Liver (tissue), 3 donors: ENCODE measurements at regions not wholly inside any gene's neighbourhood (a gene's known extent, or its start where the extent isn't known, plus 50 kb on each side); places are given as distances from the start of the nearest gene placed in this dataset.

Source experiments
- ATF3 ChIP-seq: IDR thresholded peaks from 2 replicates; pipeline ENCODE4 v1.6.1; 2016; ENCODE audit warnings: antibody characterized with exemption
- CTCF ChIP-seq: fragments of 150-350 bp; IDR thresholded peaks from 2 replicates; pipeline ENCODE4 v1.5.1; 2017; ENCODE audit warnings: improper control_type of control experiment, low read depth, low read length; ENCODE audit not compliant: missing input control
- GABPA ChIP-seq, 2 donors: IDR thresholded peaks in 1 of 2; conservative IDR thresholded peaks in 1 of 2; 2 replicates each; pipeline ENCODE4 v1.6.1; 2016; ENCODE audit warnings: antibody characterized with exemption in 2 of 2, mild to moderate bottlenecking in 1 of 2, moderate library complexity in 1 of 2
- HNF4A ChIP-seq, 2 donors: conservative IDR thresholded peaks; 2 replicates each; pipeline ENCODE4 v1.6.1; 2016; ENCODE audit warnings: antibody characterized with exemption in 2 of 2, mild to moderate bottlenecking in 2 of 2
- JUND ChIP-seq, 2 donors: IDR thresholded peaks; 2 replicates each; pipeline ENCODE4 v1.6.1; 2016; ENCODE audit warnings: antibody characterized with exemption in 2 of 2
- REST ChIP-seq: IDR thresholded peaks from 2 replicates; pipeline ENCODE4 v1.6.1; 2016; ENCODE audit warnings: antibody characterized with exemption, mild to moderate bottlenecking
- RXRA ChIP-seq, 2 donors: IDR thresholded peaks; 2 replicates each; pipeline ENCODE4 v1.6.1; 2017 to 2018; ENCODE audit warnings: antibody characterized with exemption in 2 of 2, mild to moderate bottlenecking in 1 of 2
- TAF1 ChIP-seq: conservative IDR thresholded peaks from 2 replicates; pipeline ENCODE4 v1.6.1; 2016; ENCODE audit warnings: antibody characterized with exemption, mild to moderate bottlenecking
- ZBTB33 ChIP-seq: IDR thresholded peaks from 2 replicates; pipeline ENCODE4 v1.6.1; 2016; ENCODE audit warnings: antibody characterized with exemption
- donor health status: healthy.
- donor health status: healthy.

GRCh38 chr10:120386896-120387295, 70.1 kb upstream of the PLPP4 start:
- TF ChIP-seq RXRA (IDR thresholded peaks at IDR 0.05) = no peak
- TF ChIP-seq CTCF = no peak
- TF ChIP-seq REST = no peak
- TF ChIP-seq TAF1 = no peak
- TF ChIP-seq GABPA (IDR thresholded peaks at IDR 0.05 in 1 of 2, conservative IDR thresholded peaks at IDR 0.05 in 1 of 2) = no peak
- TF ChIP-seq ZBTB33 = no peak
- no peak for TF ChIP-seq JUND (IDR thresholded peaks at IDR 0.05)
- no peak for TF ChIP-seq HNF4A (conservative IDR thresholded peaks at IDR 0.05)
- no peak for TF ChIP-seq ATF3
